Glutamatergic neuron (in vitro differentiated cells): ENCODE measurements at regions not wholly inside any gene's neighbourhood (a gene's known extent, or its start where the extent isn't known, plus 50 kb on each side); places are given as distances from the start of the nearest gene placed in this dataset.

Source experiments
- DNase-seq: peaks from one replicate; pipeline ENCODE4 v3.0.0; 2022
- H3K27ac Mint-ChIP-seq: one replicate; pipeline ENCODE4 v1.8.0; 2020; ENCODE audit warnings: mild to moderate bottlenecking, mixed read lengths, inconsistent platforms; ENCODE audit not compliant: unreplicated experiment
- H3K27me3 Mint-ChIP-seq: one replicate; pipeline ENCODE4 v1.8.0; 2020; ENCODE audit warnings: mild to moderate bottlenecking, moderate library complexity, mixed read lengths, inconsistent platforms; ENCODE audit not compliant: unreplicated experiment
- H3K36me3 Mint-ChIP-seq: one replicate; pipeline ENCODE4 v1.8.0; 2020; ENCODE audit warnings: mild to moderate bottlenecking, mixed read lengths, inconsistent platforms; ENCODE audit not compliant: unreplicated experiment
- H3K4me1 Mint-ChIP-seq: one replicate; pipeline ENCODE4 v1.8.0; 2020; ENCODE audit warnings: mild to moderate bottlenecking, low read depth, mixed read lengths, inconsistent platforms; ENCODE audit not compliant: unreplicated experiment
- H3K4me3 Mint-ChIP-seq: one replicate; pipeline ENCODE4 v1.8.0; 2020; ENCODE audit warnings: mild to moderate bottlenecking, mixed read lengths, inconsistent platforms; ENCODE audit not compliant: unreplicated experiment
- H3K9me3 Mint-ChIP-seq: one replicate; pipeline ENCODE4 v1.8.0; 2020; ENCODE audit warnings: mild to moderate bottlenecking, moderate library complexity, mixed read lengths, inconsistent platforms; ENCODE audit not compliant: unreplicated experiment
- TF ChIP-seq, protein P1 (sequence below): fragments of 200-600 bp; sonication (generic); IDR thresholded peaks from one replicate; pipeline ENCODE4 v1.5.0; 2021; ENCODE audit not compliant: partially characterized antibody, unreplicated experiment

GRCh38 chr2:147792966-147793617 lies 51.7 kb upstream of the ACVR2A start:
- DNase-seq, result no peak
- H3K4me3 Mint-ChIP-seq, result no peak overlapping the region
- no peaks in the 10 kb centered on the region for H3K27me3 Mint-ChIP-seq
- peaks cover 2% of the 10 kb centered on the region for H3K4me1 Mint-ChIP-seq
- TF ChIP-seq, protein P1, sequence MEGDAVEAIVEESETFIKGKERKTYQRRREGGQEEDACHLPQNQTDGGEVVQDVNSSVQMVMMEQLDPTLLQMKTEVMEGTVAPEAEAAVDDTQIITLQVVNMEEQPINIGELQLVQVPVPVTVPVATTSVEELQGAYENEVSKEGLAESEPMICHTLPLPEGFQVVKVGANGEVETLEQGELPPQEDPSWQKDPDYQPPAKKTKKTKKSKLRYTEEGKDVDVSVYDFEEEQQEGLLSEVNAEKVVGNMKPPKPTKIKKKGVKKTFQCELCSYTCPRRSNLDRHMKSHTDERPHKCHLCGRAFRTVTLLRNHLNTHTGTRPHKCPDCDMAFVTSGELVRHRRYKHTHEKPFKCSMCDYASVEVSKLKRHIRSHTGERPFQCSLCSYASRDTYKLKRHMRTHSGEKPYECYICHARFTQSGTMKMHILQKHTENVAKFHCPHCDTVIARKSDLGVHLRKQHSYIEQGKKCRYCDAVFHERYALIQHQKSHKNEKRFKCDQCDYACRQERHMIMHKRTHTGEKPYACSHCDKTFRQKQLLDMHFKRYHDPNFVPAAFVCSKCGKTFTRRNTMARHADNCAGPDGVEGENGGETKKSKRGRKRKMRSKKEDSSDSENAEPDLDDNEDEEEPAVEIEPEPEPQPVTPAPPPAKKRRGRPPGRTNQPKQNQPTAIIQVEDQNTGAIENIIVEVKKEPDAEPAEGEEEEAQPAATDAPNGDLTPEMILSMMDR, result no peak
- no peak overlapping the region for H3K27ac Mint-ChIP-seq
- no peaks in the 10 kb centered on the region for H3K9me3 Mint-ChIP-seq
- no peaks in the 10 kb centered on the region for H3K36me3 Mint-ChIP-seq

GRCh38 chr2:147790580-147790979 lies 54.2 kb upstream of the ACVR2A start:
- Mint-ChIP-seq H3K36me3 (no peaks in the 10 kb centered on the region), H3K27ac (no peak overlapping the region), H3K27me3 (no peaks in the 10 kb centered on the region), H3K4me3 (no peak overlapping the region), H3K4me1 (no peaks in the 10 kb centered on the region), H3K9me3 (no peaks in the 10 kb centered on the region)
- TF ChIP-seq, protein P1, result no peak
- no peak for DNase-seq

DNA sequence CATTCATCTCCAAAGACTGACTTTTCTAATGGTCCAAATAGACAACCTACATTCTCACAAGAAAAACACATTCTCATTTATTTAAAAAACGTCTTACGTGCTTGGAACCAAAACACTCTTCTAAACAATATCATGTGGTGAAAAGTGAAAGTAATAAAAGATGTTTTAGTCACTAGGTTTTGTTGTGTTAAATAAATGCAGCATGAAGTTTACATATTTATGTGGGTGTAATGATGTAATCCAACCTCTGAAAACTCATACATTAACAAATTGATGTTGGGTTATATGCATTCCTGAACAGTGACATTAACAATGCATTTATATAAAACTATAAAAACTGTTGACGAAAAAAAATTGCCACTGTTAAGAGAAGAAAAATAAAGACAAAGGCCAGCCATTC lies 55.1 kb upstream of the ACVR2A start:
- H3K4me1 Mint-ChIP-seq, result no peaks in the 10 kb centered on the region
- no peaks in the 10 kb centered on the region for H3K27me3 Mint-ChIP-seq
- H3K36me3 Mint-ChIP-seq, result no peaks in the 10 kb centered on the region
- H3K27ac Mint-ChIP-seq, result no peak overlapping the region
- H3K4me3 Mint-ChIP-seq, result no peak overlapping the region
- TF ChIP-seq, protein P1, result no peak
- no peak for DNase-seq
- no peaks in the 10 kb centered on the region for H3K9me3 Mint-ChIP-seq

DNA sequence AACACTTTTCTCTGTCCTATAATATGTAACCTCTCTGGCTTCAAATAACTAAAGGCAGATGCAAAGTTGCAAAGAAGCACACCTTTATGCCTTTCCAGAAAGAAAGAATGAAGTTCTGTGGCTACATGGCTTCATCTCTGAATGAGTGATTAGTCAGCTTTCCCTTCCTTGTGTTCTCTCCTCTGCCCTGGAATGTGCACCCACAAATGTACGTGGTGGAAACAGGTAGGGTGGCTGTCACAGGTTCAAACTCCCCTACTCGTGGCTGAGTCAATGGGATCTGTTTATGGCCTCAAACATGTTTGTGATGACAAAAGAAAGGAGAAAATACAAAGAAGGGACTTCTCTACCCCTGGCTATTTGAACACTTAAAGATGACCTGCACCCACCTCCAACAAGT lies 55.5 kb upstream of the ACVR2A start:
- TF ChIP-seq, protein P1, result no peak
- no peaks in the 10 kb centered on the region for H3K9me3 Mint-ChIP-seq
- no peaks in the 10 kb centered on the region for H3K27me3 Mint-ChIP-seq

GRCh38 chr2:147782141-147782930 lies 62.5 kb upstream of the ACVR2A start:
- no peak overlapping the region for H3K27ac Mint-ChIP-seq
- H3K4me3 Mint-ChIP-seq, result no peak overlapping the region
- H3K27me3 Mint-ChIP-seq, result no peaks in the 10 kb centered on the region
- no peaks in the 10 kb centered on the region for H3K9me3 Mint-ChIP-seq
- no peak for DNase-seq
- peaks cover 7% of the 10 kb centered on the region for H3K4me1 Mint-ChIP-seq
- H3K36me3 Mint-ChIP-seq, result no peaks in the 10 kb centered on the region
- TF ChIP-seq, protein P1, result no peak

More for the DNA sequence above, 55.5 kb upstream of the ACVR2A start:
- no peak overlapping the region for H3K27ac Mint-ChIP-seq
- H3K4me1 Mint-ChIP-seq, result no peaks in the 10 kb centered on the region
- no peaks in the 10 kb centered on the region for H3K36me3 Mint-ChIP-seq
- no peak for DNase-seq
- H3K4me3 Mint-ChIP-seq, result no peak overlapping the region
